ENCODE measurements at regions not wholly inside any gene's neighbourhood (a gene's known extent, or its start where the extent isn't known, plus 50 kb on each side); places are given as distances from the start of the nearest gene placed in this dataset.

DNA sequence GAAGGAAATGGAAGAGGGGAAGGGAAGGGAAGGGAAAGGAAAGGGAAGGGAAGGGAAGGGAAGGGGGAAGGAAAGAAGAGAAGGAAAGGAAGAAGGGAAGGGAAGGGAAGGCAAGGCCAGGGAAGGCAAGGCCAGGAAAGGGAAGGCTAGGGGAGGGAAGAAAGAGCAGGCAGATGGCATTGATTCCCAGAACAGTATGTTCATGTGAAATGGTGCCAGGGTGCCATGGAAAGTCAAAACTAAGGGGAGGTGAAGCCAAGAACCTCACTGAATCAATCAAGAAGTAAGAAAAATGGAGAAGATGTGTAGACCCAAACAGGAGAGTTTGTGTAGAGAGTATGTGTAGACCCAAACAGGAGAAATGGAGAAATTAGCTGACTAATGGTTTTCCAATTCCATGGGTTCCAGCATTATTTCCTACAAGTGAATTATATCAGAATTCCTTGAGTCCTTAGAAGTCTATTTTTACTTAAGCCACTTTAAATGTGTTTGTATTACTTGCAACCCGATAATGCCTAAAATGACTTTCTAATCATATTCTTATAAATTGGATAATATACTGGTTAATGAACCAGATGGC lies 367.6 kb downstream of the TXNL1 start:
- no peak for DNase-seq
- in situ Hi-C loops (cut with HindIII; ENCODE audit: low pct_ligation_motif_present, low pct_unique_long_range_greater_than_20kb, low sequenced_read_pairs): no loop called here

DNA sequence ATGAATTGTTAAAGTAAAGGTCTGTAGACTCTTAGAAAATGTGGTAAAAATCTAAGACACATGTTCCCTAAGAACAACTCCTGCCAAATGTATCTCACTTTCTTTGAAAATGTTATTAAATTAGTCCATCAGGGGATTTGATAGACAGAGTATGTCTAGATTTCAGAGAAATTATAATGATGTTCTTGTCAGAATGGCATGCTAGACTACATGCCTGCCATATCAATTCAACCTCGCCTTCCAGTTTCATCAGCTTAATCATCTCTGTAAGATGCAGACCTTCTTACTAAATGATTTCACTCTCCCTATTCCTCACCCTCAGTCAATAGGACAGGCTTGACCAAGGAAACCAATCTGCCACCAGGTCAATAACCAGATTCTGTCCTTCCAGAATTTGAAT lies 368.4 kb downstream of the TXNL1 start:
- in situ Hi-C loops (cut with HindIII; ENCODE audit: low pct_ligation_motif_present, low pct_unique_long_range_greater_than_20kb, low sequenced_read_pairs): no loop called here
- no peak for DNase-seq

DNA sequence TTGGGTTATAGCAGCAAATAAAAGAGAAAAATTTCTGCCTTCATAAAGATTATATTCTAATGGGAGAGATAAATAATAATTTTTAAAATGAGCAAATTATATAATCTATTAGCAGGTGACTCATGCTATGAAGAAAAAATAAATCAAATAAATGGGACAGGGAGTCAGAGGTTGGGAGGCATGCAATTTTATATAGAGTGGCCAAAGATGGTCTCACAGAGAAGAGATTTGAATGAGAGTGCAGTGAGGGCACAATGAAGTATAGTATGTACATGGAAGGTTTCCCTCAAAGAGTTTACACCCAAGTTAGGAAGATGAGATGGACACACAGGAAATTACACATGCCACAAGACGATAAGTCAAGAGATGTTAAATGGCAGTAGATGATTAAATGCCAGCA lies 369.4 kb downstream of the TXNL1 start:
- in situ Hi-C loops (cut with HindIII; ENCODE audit: low pct_ligation_motif_present, low pct_unique_long_range_greater_than_20kb, low sequenced_read_pairs): no loop called here
- DNase-seq: no peak

DNA sequence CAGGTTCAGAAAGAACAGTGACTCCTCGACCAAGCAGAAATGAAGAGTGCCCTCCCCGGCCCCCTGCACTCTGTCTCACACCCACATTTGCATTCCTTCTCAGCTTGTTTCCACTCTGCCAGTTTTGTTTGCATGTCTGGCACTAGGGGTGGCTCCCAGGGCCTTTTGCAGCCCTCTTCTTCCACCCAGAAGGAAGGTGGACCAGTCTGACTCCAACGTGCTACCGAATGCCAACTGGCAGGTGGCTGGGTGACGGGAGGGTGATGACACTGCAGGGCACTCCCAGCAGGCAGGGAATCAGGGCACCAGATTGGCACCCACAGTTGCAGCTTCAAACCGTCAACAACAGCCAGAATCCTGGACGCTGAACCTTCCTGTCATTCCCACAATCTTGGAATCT lies 371.1 kb downstream of the TXNL1 start:
- DNase-seq: no peak

GRCh38 chr18:56258178-56258577 lies 380.2 kb downstream of the TXNL1 start:
- no peak for DNase-seq
- in situ Hi-C loops (cut with HindIII; ENCODE audit: low pct_ligation_motif_present, low pct_unique_long_range_greater_than_20kb, low sequenced_read_pairs): no loop called here

More for the DNA sequence above, 371.1 kb downstream of the TXNL1 start:
- in situ Hi-C loops (cut with HindIII; ENCODE audit: low pct_ligation_motif_present, low pct_unique_long_range_greater_than_20kb, low sequenced_read_pairs): no loop called here

DNA sequence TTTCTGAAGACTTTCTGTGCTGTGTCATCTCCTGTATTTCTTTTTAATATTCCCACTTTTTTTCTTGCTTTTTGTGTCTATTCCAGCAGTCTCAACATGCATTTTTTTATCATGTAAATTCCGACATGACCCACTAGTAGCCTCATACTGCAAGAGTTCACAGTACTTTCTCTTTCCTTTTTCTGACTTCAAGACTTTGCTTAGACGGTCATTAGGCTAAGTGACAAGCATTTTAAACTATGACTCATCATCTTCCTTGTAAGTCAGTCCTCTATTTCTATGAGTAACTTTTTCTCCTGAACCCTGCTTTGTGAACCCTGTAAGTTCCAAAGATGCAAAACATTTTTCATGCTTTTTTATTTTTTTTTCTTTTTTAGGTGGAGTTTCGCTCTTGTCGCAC lies 381.2 kb downstream of the TXNL1 start:
- in situ Hi-C loops (cut with HindIII; ENCODE audit: low pct_ligation_motif_present, low pct_unique_long_range_greater_than_20kb, low sequenced_read_pairs): no loop called here
- no peak for DNase-seq

- DNase-seq: no peak
- in situ Hi-C loops (cut with HindIII; ENCODE audit: low pct_ligation_motif_present, low pct_unique_long_range_greater_than_20kb, low sequenced_read_pairs): no loop called here
Measured at GRCh38 chr18:56256659-56257058, 381.7 kb downstream of the TXNL1 start.

- DNase-seq: no peak
- in situ Hi-C loops (cut with HindIII; ENCODE audit: low pct_ligation_motif_present, low pct_unique_long_range_greater_than_20kb, low sequenced_read_pairs): no loop called here
Measured at GRCh38 chr18:56255381-56255780, 383.0 kb downstream of the TXNL1 start.

GRCh38 chr18:56252456-56252855 lies 385.9 kb downstream of the TXNL1 start:
- in situ Hi-C loops (cut with HindIII; ENCODE audit: low pct_ligation_motif_present, low pct_unique_long_range_greater_than_20kb, low sequenced_read_pairs): no loop called here
- no peak for DNase-seq

GRCh38 chr18:56248610-56249235 lies 389.7 kb downstream of the TXNL1 start:
- no peak for DNase-seq
- in situ Hi-C loops (cut with HindIII; ENCODE audit: low pct_ligation_motif_present, low pct_unique_long_range_greater_than_20kb, low sequenced_read_pairs): no loop called here

- no peak for DNase-seq
- in situ Hi-C loops (cut with HindIII; ENCODE audit: low pct_ligation_motif_present, low pct_unique_long_range_greater_than_20kb, low sequenced_read_pairs): no loop called here
Measured at GRCh38 chr18:56246916-56247315, 391.5 kb downstream of the TXNL1 start.

- no peak for DNase-seq
- in situ Hi-C loops (cut with HindIII; ENCODE audit: low pct_ligation_motif_present, low pct_unique_long_range_greater_than_20kb, low sequenced_read_pairs): no loop called here
Measured at GRCh38 chr18:56245866-56246580, 392.4 kb downstream of the TXNL1 start.

GRCh38 chr18:56240405-56240804 lies 398.0 kb downstream of the TXNL1 start:
- in situ Hi-C loops (cut with HindIII; ENCODE audit: low pct_ligation_motif_present, low pct_unique_long_range_greater_than_20kb, low sequenced_read_pairs): no loop called here
- no peak for DNase-seq

- in situ Hi-C loops (cut with HindIII; ENCODE audit: low pct_ligation_motif_present, low pct_unique_long_range_greater_than_20kb, low sequenced_read_pairs): no loop called here
- DNase-seq: no peak
Measured at GRCh38 chr18:56238576-56238975, 399.8 kb downstream of the TXNL1 start.

DNA sequence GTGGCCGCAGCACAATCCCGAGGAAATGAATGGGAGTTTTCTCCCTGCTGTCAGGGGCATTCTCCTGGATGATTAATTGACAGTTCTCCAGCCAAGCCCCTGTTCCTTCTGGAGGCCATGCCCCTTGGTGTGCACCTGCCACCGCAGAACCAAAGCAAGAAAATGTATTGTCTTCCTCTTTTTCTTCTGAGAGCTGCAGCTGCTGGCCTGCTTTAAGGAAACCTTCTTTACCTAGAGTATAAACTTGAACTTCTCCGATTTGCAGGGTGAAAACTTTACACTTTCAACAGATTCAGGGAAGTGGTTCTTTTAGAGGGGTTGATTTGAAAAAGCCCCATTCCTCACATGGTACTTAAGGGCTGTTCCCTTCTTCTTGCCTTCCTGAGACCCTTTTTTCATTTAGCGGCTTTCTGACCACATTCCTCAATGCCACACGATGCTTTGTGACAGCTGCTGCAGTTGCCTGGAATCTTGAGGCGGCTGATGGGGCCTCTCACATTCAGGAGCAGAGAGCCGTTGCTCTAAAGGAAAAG lies 402.8 kb downstream of the TXNL1 start:
- DNase-seq: no peak
- in situ Hi-C loops (cut with HindIII; ENCODE audit: low pct_ligation_motif_present, low pct_unique_long_range_greater_than_20kb, low sequenced_read_pairs): no loop called here

- in situ Hi-C loops (cut with HindIII; ENCODE audit: low pct_ligation_motif_present, low pct_unique_long_range_greater_than_20kb, low sequenced_read_pairs): no loop called here
- DNase-seq: no peak
Measured at GRCh38 chr18:56235071-56235470, 403.3 kb downstream of the TXNL1 start.

- in situ Hi-C loops (cut with HindIII; ENCODE audit: low pct_ligation_motif_present, low pct_unique_long_range_greater_than_20kb, low sequenced_read_pairs): no loop called here
- no peak for DNase-seq
Measured at GRCh38 chr18:56233595-56233994, 404.8 kb downstream of the TXNL1 start.

DNA sequence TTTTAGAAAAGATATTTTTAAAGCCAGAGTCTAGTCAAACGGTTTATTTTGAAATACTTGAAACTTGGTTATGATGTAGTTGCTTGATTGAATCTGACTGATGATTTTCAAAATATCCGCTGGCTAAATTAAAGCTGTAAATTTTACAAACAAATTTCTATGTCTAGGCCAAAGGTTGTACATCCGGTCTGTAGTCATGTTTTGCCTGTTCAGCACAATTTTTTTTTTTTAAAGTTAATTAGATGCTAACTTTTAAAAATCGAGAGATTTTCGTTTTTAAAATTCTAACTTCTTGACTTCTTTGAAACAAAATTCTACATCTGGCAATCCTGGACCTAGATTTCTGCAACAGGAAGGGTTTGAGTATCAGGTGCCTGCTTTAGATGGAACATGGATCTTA lies 412.4 kb downstream of the TXNL1 start:
- in situ Hi-C loops (cut with HindIII; ENCODE audit: low pct_ligation_motif_present, low pct_unique_long_range_greater_than_20kb, low sequenced_read_pairs): no loop called here

DNA sequence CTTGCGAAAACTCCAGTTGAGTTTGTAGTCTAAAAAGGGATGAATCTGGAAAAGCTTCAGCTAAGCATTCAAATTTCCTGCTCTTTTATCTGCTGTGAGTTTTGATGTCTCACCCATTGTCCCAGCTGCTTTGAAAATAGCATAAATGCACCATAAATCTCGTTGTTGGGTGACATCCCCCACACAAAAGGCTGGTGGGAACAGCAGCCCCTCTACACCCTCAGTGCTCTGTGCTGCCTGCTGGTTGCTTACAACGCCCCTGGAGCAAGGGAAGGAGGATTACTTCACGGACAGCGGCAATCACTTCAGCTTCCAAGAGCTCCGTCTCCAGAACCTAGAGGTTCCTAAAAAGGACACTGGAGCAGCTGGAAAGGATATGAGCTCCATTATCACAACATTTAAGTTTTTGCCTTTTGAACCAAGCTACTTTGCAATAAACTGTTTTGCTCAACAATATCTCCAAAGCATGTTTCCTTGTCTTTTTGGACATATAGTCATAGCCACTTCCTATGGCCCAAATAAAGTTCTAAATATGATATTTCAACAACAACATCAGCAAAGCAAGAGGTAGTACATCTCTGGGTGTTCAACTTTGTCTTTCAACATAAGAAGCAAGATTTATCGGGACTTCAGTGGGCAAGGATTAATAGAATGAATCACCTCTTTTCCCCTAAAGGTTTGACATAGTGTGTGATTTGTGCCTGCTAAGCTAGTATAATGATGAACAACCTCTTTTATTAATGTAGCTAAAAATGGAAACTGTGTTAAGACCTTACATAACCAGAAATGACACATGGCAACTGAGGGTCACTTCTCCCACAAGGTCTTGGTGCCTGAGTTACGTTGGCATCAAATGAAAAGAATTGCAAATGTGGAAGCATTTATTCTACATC lies 413.5 kb downstream of the TXNL1 start:
- in situ Hi-C loops (cut with HindIII; ENCODE audit: low pct_ligation_motif_present, low pct_unique_long_range_greater_than_20kb, low sequenced_read_pairs): no loop called here
- no peak for DNase-seq

More for the DNA sequence above, 412.4 kb downstream of the TXNL1 start:
- DNase-seq: no peak
